Inflammatory macrophage (primary cell): ENCODE measurements at regions not wholly inside any gene's neighbourhood (a gene's known extent, or its start where the extent isn't known, plus 50 kb on each side); places are given as distances from the start of the nearest gene placed in this dataset.
"Not testable (repeated sequence)": the region's sequence is repeated elsewhere in the genome, so short reads cannot be mapped to it uniquely, and the experiment has no call there.

Experiments used
- DNase-seq, 2 donors: peaks; one replicate each; pipeline ENCODE4 v3.0.0-alpha.2; 2020 to 2022

- no peak for DNase-seq
Observed at GRCh38 chr13:38415233-38415632, 65.6 kb downstream of the UFM1 start.

GRCh38 chr13:38417241-38417640 lies 67.6 kb downstream of the UFM1 start:
- DNase-seq: no peak

GRCh38 chr13:38417727-38418126 lies 68.1 kb downstream of the UFM1 start:
- DNase-seq: peak; percentile 16 to 27

GRCh38 chr13:38418286-38418685 lies 68.6 kb downstream of the UFM1 start:
- no peak for DNase-seq

GRCh38 chr13:38419312-38419873 lies 69.7 kb downstream of the UFM1 start:
- DNase-seq: no peak

- no peak for DNase-seq
Observed at GRCh38 chr13:38421590-38422560, 72.2 kb downstream of the UFM1 start.

GRCh38 chr13:38429916-38430315 lies 80.3 kb downstream of the UFM1 start:
- no peak for DNase-seq

- no peak for DNase-seq
Observed at GRCh38 chr13:38430796-38431195, 81.1 kb downstream of the UFM1 start.

GRCh38 chr13:38440666-38441065 lies 91.0 kb downstream of the UFM1 start:
- DNase-seq: no peak

GRCh38 chr13:38444904-38445303 lies 95.3 kb downstream of the UFM1 start:
- no peak for DNase-seq

GRCh38 chr13:38452656-38453055 lies 103.0 kb downstream of the UFM1 start:
- no peak for DNase-seq

- no peak for DNase-seq
Observed at GRCh38 chr13:38462605-38463004, 113.0 kb downstream of the UFM1 start.

GRCh38 chr13:38463048-38463447 lies 113.4 kb downstream of the UFM1 start:
- DNase-seq: no peak

- not testable (repeated sequence) for DNase-seq
Observed at GRCh38 chr13:38472411-38472810, 122.8 kb downstream of the UFM1 start.

GRCh38 chr13:38473305-38473704 lies 123.7 kb downstream of the UFM1 start:
- DNase-seq: no peak

- DNase-seq: no peak
Observed at GRCh38 chr13:38477676-38478075, 128.0 kb downstream of the UFM1 start.

- DNase-seq: no peak
Observed at GRCh38 chr13:38483623-38484022, 134.0 kb downstream of the UFM1 start.

- DNase-seq: no peak
Observed at GRCh38 chr13:38490657-38491056, 141.0 kb downstream of the UFM1 start.

- no peak for DNase-seq
Observed at GRCh38 chr13:38494445-38494844, 144.8 kb downstream of the UFM1 start.

GRCh38 chr13:38496917-38497316 lies 147.3 kb downstream of the UFM1 start:
- no peak for DNase-seq

- no peak for DNase-seq
Observed at GRCh38 chr13:38498271-38498670, 148.6 kb downstream of the UFM1 start.

- no peak for DNase-seq
Observed at GRCh38 chr13:38514575-38514974, 164.9 kb downstream of the UFM1 start.

GRCh38 chr13:38518328-38518727 lies 168.5 kb upstream of the FREM2 start:
- no peak for DNase-seq

GRCh38 chr13:38519229-38519911 lies 167.5 kb upstream of the FREM2 start:
- DNase-seq: no peak
